Gastrocnemius medialis (tissue), 4 donors: ENCODE measurements at regions not wholly inside any gene's neighbourhood (a gene's known extent, or its start where the extent isn't known, plus 50 kb on each side); places are given as distances from the start of the nearest gene placed in this dataset.

Experiments used
- ATAC-seq, 2 donors: fragments of 150-250 bp; one replicate each; pipeline ENCODE4 v1.9.1; 2016
- DNase-seq, 2 donors: peaks; one replicate each; pipeline ENCODE4 v3.0.0-alpha.2; 2019
- H3K27ac ChIP-seq, 4 donors: fragments of 200-600 bp; sonication (generic); 1 replicate in 1 of 4; 2 replicates in 3 of 4; pipeline ENCODE4 v1.5.1; 2016 to 2018; ENCODE audit warnings: mild to moderate bottlenecking in 2 of 4, moderate library complexity in 1 of 4
- H3K27me3 ChIP-seq, 3 donors: fragments of 200-600 bp; sonication (generic) in 2 of 3; 1 replicate in 1 of 3; 2 replicates in 2 of 3; pipeline versions ENCODE4 v1.5.1 to v1.6.0; 2016 to 2019; ENCODE audit warnings: mild to moderate bottlenecking in 1 of 3, moderate library complexity in 1 of 3
- H3K36me3 ChIP-seq, 2 donors: fragments of 200-600 bp; sonication (generic) in 1 of 2; one replicate each; pipeline ENCODE4 v1.5.1; 2017 to 2018
- H3K4me1 ChIP-seq, 2 donors: fragments of 200-600 bp; sonication (generic) in 1 of 2; one replicate each; pipeline ENCODE4 v1.5.1; 2016 to 2017; ENCODE audit warnings: mild to moderate bottlenecking in 2 of 2
- H3K4me3 ChIP-seq, 4 donors: fragments of 200-600 bp; sonication (generic) in 3 of 4; 1 replicate in 1 of 4; 2 replicates in 3 of 4; pipeline ENCODE4 v1.5.1; 2016 to 2019; ENCODE audit warnings: mild to moderate bottlenecking in 2 of 4
- H3K9me3 ChIP-seq, 3 donors: fragments of 200-600 bp; sonication (generic) in 2 of 3; 1 replicate in 1 of 3; 2 replicates in 2 of 3; pipeline ENCODE4 v1.5.1; 2016 to 2019
- POLR2A ChIP-seq, 2 donors: fragments of 450-650 bp; IDR thresholded peaks; one replicate each; pipeline ENCODE4 v1.6.1; 2017; ENCODE audit warnings: antibody characterized with exemption in 2 of 2, mild to moderate bottlenecking in 2 of 2, moderate library complexity in 2 of 2
- in situ Hi-C, 4 donors: fragments of 200-750 bp; cut with MboI; loops; one replicate each; pipeline versions ENCODE4 v1.15.0 to v1.8.0; 2017; ENCODE audit warnings: low sequenced_read_pairs in 4 of 4
- intact Hi-C: fragments of 100-400 bp; cut with DNase I; formaldehyde crosslinking; loops from one replicate; pipeline ENCODE4 v1.15.1; 2023; ENCODE audit warnings: low total_unique reads
- TF ChIP-seq, protein P1 (sequence below), 5 experiments: fragments of 450-650 bp in 3 of 5; fragments of 200-600 bp in 2 of 5; sonication (generic) in 2 of 5; IDR thresholded peaks in 4 of 5; conservative IDR thresholded peaks in 1 of 5; 1 replicate in 4 of 5; 2 replicates in 1 of 5; pipeline ENCODE4 v1.5.1; 2016 to 2019; ENCODE audit warnings: antibody characterized with exemption in 5 of 5, mild to moderate bottlenecking in 3 of 5, moderate library complexity in 3 of 5

DNA sequence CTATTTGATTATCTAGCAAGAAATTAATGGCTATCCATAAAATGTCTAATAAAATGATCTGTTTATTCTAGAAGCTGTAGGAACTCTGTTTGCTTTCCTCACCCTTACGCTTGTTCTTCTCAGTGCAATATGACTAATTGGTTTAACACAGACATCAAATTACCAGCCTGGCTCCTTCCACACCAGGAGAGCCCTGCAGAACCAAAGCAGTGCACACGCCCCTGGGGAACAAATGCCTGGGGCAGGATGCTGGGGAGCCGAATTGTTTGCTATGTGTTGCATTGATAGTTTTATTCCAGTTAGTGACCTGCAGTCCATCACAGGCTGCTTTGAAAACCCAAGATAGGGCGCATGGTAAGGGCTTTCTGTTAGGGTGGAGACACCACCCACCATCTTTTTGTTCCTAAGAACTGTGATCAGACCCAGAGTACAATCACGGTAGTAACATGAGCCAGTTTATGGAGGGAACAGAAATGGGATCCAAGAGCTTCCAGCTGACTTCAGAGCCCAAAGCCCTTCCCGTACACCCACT is 126.4 kb upstream of the CD93 start:
- H3K27ac ChIP-seq = no peak overlapping the region
- no peak for ATAC-seq
- H3K4me3 ChIP-seq = no peak overlapping the region
- no peak for DNase-seq
- TF ChIP-seq, protein P1, sequence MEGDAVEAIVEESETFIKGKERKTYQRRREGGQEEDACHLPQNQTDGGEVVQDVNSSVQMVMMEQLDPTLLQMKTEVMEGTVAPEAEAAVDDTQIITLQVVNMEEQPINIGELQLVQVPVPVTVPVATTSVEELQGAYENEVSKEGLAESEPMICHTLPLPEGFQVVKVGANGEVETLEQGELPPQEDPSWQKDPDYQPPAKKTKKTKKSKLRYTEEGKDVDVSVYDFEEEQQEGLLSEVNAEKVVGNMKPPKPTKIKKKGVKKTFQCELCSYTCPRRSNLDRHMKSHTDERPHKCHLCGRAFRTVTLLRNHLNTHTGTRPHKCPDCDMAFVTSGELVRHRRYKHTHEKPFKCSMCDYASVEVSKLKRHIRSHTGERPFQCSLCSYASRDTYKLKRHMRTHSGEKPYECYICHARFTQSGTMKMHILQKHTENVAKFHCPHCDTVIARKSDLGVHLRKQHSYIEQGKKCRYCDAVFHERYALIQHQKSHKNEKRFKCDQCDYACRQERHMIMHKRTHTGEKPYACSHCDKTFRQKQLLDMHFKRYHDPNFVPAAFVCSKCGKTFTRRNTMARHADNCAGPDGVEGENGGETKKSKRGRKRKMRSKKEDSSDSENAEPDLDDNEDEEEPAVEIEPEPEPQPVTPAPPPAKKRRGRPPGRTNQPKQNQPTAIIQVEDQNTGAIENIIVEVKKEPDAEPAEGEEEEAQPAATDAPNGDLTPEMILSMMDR (IDR thresholded peaks at IDR 0.05 in 4 of 5, conservative IDR thresholded peaks at IDR 0.05 in 1 of 5) = no peak
- no peak for TF ChIP-seq POLR2A (IDR thresholded peaks at IDR 0.05)
- H3K4me1 ChIP-seq = no peaks in the 10 kb centered on the region
- H3K9me3 ChIP-seq = no peaks in the 10 kb centered on the region
- in situ Hi-C loops (loop anchor here in 2 of 4 donors (25.0 kb wide), 1 partner anchor 500 kb away; no protein-coding TSS in a partner anchor), intact Hi-C loops (no loop called here)
- H3K27me3 ChIP-seq = no peaks in the 10 kb centered on the region
- H3K36me3 ChIP-seq = no peaks in the 10 kb centered on the region

DNA sequence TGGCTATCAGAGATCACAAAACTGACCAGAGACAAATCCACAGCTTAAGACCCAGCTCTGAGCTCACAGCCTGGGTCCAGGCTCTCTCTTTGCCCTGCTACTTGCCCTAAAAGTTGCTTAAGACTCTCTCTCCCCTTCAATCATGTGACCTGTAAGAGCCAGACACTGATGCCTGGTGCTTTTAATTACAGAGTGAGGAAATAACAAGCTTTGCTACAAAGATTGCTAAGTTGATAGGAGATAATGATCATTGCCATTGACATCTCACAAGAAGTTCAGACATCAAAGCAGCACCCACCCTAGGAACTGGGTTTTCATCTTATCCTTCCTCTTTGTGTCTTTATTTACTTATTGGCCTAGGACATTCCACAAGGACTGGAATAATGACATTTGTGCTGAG is 125.9 kb upstream of the CD93 start:
- in situ Hi-C loops = loop anchor here in 2 of 4 donors (25.0 kb wide), 1 partner anchor 500 kb away; no protein-coding TSS in a partner anchor
- no peaks in the 10 kb centered on the region for H3K27me3 ChIP-seq
- H3K4me3 ChIP-seq = no peak overlapping the region
- no peak overlapping the region for H3K27ac ChIP-seq
- H3K9me3 ChIP-seq = no peaks in the 10 kb centered on the region
- H3K36me3 ChIP-seq = no peaks in the 10 kb centered on the region
- ATAC-seq (no peak), DNase-seq (no peak)
- intact Hi-C loops = no loop called here
- H3K4me1 ChIP-seq = no peaks in the 10 kb centered on the region
- no peak for TF ChIP-seq POLR2A (IDR thresholded peaks at IDR 0.05)
- TF ChIP-seq, protein P1 (IDR thresholded peaks at IDR 0.05 in 4 of 5, conservative IDR thresholded peaks at IDR 0.05 in 1 of 5) = no peak

DNA sequence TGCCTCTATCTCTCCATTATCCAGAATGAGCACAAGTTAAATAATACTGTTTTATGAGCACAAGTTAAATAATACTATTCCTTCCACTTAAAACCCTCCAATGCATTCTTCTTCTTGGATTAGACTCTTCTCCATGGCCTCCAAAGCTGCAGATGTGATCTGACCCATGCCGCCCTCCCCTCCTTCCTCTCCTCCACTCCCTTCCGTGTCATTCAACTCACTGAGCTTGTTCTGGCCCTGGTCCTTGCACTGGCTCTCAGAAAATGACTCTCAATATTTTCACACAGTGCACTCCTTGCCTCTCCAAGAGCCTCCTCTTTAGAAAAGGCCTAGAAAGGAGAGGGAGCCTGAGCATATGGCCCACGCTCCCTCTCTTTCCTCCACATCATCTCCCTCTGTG is 125.0 kb upstream of the CD93 start:
- H3K9me3 ChIP-seq = no peaks in the 10 kb centered on the region
- no peak overlapping the region for H3K4me3 ChIP-seq
- H3K27ac ChIP-seq = no peak overlapping the region
- in situ Hi-C loops = loop anchor here in 2 of 4 donors (25.0 kb wide), 1 partner anchor 499 kb away; no protein-coding TSS in a partner anchor
- peaks cover 5 to 7% of the 10 kb centered on the region in 2 donors for H3K4me1 ChIP-seq
- no peak for DNase-seq
- no peaks in the 10 kb centered on the region for H3K27me3 ChIP-seq
- intact Hi-C loops = no loop called here
- H3K36me3 ChIP-seq = no peaks in the 10 kb centered on the region
- ATAC-seq = no peak
- TF ChIP-seq, protein P1 (IDR thresholded peaks at IDR 0.05 in 4 of 5, conservative IDR thresholded peaks at IDR 0.05 in 1 of 5) = no peak
- no peak for TF ChIP-seq POLR2A (IDR thresholded peaks at IDR 0.05)

DNA sequence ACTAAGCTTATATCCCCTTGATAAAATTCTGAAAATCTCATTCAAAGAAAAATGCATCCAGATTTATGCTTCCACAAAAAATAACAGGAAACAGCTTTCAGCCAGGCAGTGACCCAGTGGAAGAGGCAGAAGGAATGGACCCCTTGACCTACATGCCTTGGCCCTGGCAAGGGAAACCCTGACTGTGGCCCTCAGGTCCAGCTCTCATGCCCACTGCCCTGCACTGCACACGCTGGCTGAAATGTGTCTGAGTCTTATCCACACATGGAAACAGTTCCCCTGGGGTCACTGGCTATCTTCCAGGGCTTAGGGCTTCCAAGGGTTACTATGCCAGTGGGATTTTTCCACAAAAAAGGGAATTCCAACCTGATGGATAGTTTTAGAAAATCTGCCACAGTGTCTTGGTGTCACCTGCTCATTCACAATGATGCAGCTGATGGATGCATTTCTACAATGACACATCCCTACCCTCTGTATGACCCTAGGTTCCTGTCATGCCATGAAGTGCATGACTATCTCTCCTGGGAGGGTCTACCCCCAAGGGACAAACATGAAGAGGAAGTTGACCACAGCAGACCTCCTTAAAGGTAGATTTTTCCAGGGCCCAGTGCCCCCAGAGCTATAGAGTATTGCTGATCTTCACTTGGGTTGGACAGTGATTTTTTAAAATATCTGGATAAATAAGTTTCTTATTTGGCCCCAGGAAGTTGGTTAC is 121.9 kb upstream of the CD93 start:
- intact Hi-C loops (no loop called here), in situ Hi-C loops (loop anchor here in 2 of 4 donors (25.0 kb wide), 1 partner anchor 496 kb away; no protein-coding TSS in a partner anchor)
- ATAC-seq (no peak), DNase-seq (no peak)
- no peak overlapping the region for H3K27ac ChIP-seq
- H3K9me3 ChIP-seq = no peaks in the 10 kb centered on the region
- peaks cover 19 to 23% of the 10 kb centered on the region in 2 donors for H3K4me1 ChIP-seq
- TF ChIP-seq POLR2A (IDR thresholded peaks at IDR 0.05) = no peak
- TF ChIP-seq, protein P1 (IDR thresholded peaks at IDR 0.05 in 4 of 5, conservative IDR thresholded peaks at IDR 0.05 in 1 of 5) = no peak
- no peak overlapping the region for H3K4me3 ChIP-seq
- no peaks in the 10 kb centered on the region for H3K27me3 ChIP-seq
- no peaks in the 10 kb centered on the region for H3K36me3 ChIP-seq
